Endothelial cell of umbilical vein (primary cell): ENCODE measurements at regions not wholly inside any gene's neighbourhood (a gene's known extent, or its start where the extent isn't known, plus 50 kb on each side); places are given as distances from the start of the nearest gene placed in this dataset.
"Not testable (repeated sequence)": the region's sequence is repeated elsewhere in the genome, so short reads cannot be mapped to it uniquely, and the experiment has no call there.

Experiments used
- BruUV-seq: library from RNA; stranded (reverse); fragments of 400-500 nt; replicated peaks from 2 replicates; lab custom pipeline; 2021; lab: Mats Ljungman, UMichigan
- CTCF ChIA-PET: fragments of 300-600, 350-600 bp; sonication (Branson Sonifier 250); formaldehyde crosslinking; loops from one replicate; lab custom pipeline; 2021; ENCODE audit warnings: antibody characterized with exemption, inconsistent platforms; lab: Charles Lee
- POLR2A ChIA-PET: fragments of 300-600, 350-600 bp; sonication (Branson Sonifier 250); formaldehyde crosslinking; loops from one replicate; lab custom pipeline; 2021; ENCODE audit warnings: antibody characterized with exemption, inconsistent platforms; lab: Charles Lee
- DNase-seq: peaks from one replicate; pipeline ENCODE4 v3.0.0-alpha.2; 2011; ENCODE audit warnings: low read depth, low spot score
- FAIRE-seq: peaks from 2 replicates; lab custom pipeline; 2011; peaks lifted over from hg19 to GRCh38; lab: Jason Lieb, UNC
- H2AFZ ChIP-seq: 2 replicates; pipeline ENCODE4 v1.6.0; 2012; ENCODE audit warnings: low read depth, low read length, control low read depth, inconsistent platforms
- H3K27ac ChIP-seq: 2 replicates; pipeline ENCODE4 v1.5.1; 2011; ENCODE audit warnings: low read depth, mild to moderate bottlenecking, control low read depth, low read length, moderate library complexity; ENCODE audit not compliant: insufficient read depth
- H3K27me3 ChIP-seq, 2 experiments: 2 replicates each; pipeline versions ENCODE4 v1.6.0 to v1.6.1; 2011; ENCODE audit warnings: low read length in 2 of 2, mixed read lengths in 1 of 2; ENCODE audit not compliant: control insufficient read depth in 2 of 2, insufficient read depth in 2 of 2
- H3K36me3 ChIP-seq, 2 experiments: 2 replicates in 1 of 2; 3 replicates in 1 of 2; pipeline ENCODE4 v1.5.1; 2011; ENCODE audit warnings: low read length in 2 of 2, mild to moderate bottlenecking in 1 of 2, moderate library complexity in 1 of 2; ENCODE audit not compliant: control insufficient read depth in 2 of 2, insufficient read depth in 2 of 2; ENCODE audit errors: extremely low read depth in 1 of 2
- H3K4me1 ChIP-seq: 3 replicates; pipeline ENCODE4 v1.5.1; 2011; ENCODE audit warnings: mild to moderate bottlenecking, low read length; ENCODE audit not compliant: control insufficient read depth, insufficient read depth; ENCODE audit errors: extremely low read depth
- H3K4me2 ChIP-seq: 2 replicates; pipeline ENCODE4 v1.6.1; 2011; ENCODE audit warnings: low read length, control low read depth, mixed read lengths; ENCODE audit not compliant: insufficient read depth
- H3K4me3 ChIP-seq, 3 experiments: fragments of 200-600 bp in 1 of 3; sonication (generic), shearing (Covaris generic) in 1 of 3; replicated peaks in 1 of 3; 2 replicates each; pipeline ENCODE4 v1.5.1; 2011 to 2016; ENCODE audit warnings: control low read depth in 3 of 3, low read length in 3 of 3, mild to moderate bottlenecking in 2 of 3, inconsistent platforms in 1 of 3, low read depth in 1 of 3, moderate library complexity in 1 of 3; ENCODE audit not compliant: insufficient read depth in 1 of 3
- H3K79me2 ChIP-seq: 2 replicates; pipeline ENCODE4 v1.6.0; 2012; ENCODE audit warnings: low read length, inconsistent platforms; ENCODE audit not compliant: control insufficient read depth, insufficient read depth
- H3K9ac ChIP-seq: replicated peaks from 2 replicates; pipeline ENCODE3; 2011; ENCODE audit warnings: low read length, control low read depth; ENCODE audit not compliant: insufficient read depth; ENCODE audit errors: extremely low read depth
- H3K9me1 ChIP-seq: replicated peaks from 3 replicates; pipeline ENCODE4 v1.6.0; 2011; ENCODE audit warnings: mild to moderate bottlenecking, low read length; ENCODE audit not compliant: control insufficient read depth, insufficient read depth; ENCODE audit errors: extremely low read depth
- H3K9me3 ChIP-seq: replicated peaks from 2 replicates; pipeline ENCODE4 v1.5.1; 2012; ENCODE audit warnings: low read length, inconsistent platforms; ENCODE audit not compliant: control insufficient read depth, insufficient read depth
- H4K20me1 ChIP-seq: replicated peaks from 2 replicates; pipeline ENCODE3; 2011; ENCODE audit warnings: mild to moderate bottlenecking, low read length; ENCODE audit not compliant: control insufficient read depth, insufficient read depth; ENCODE audit errors: extremely low read depth
- dilution Hi-C: fragments of 300-500 bp; cut with MboI; formaldehyde crosslinking; loops from one replicate; pipeline ENCODE4 v1.15.0; 2019; ENCODE audit warnings: low sequenced_read_pairs; ENCODE audit not compliant: extremely low pct_ligation_motif_present
- intact Hi-C: fragments of 100-400 bp; cut with micrococcal nuclease; formaldehyde crosslinking; loops from one replicate; pipeline ENCODE4 v1.10.0; 2022

DNA sequence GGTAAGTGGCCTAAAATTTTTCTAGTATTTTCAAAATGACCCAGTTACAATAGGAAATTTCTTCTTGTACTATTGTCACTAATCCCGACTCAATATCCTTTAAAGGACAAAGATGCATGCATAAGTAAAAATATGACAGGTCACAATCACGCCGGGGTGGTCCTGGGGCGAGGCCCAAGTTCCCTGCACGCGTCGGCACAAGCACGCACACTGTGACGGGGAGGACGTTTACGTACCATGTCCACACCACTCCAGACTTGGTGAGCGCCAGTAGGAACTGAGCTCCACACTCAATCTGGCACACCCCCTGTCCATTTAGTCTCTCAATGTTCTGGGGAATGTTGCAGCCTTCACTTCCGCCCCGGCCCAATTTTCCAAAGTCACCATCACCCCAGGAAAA is 128.7 kb downstream of the GOLGA6L22 start:
- H3K9ac ChIP-seq, H3K4me3 ChIP-seq, H2AFZ ChIP-seq, H3K27me3 ChIP-seq, dilution Hi-C loops, H4K20me1 ChIP-seq, POLR2A ChIA-PET, BruUV-seq, H3K4me2 ChIP-seq, H3K4me1 ChIP-seq, H3K9me3 ChIP-seq, DNase-seq, CTCF ChIA-PET, H3K36me3 ChIP-seq, H3K27ac ChIP-seq, intact Hi-C loops, H3K79me2 ChIP-seq, H3K9me1 ChIP-seq, FAIRE-seq: not testable (repeated sequence)

DNA sequence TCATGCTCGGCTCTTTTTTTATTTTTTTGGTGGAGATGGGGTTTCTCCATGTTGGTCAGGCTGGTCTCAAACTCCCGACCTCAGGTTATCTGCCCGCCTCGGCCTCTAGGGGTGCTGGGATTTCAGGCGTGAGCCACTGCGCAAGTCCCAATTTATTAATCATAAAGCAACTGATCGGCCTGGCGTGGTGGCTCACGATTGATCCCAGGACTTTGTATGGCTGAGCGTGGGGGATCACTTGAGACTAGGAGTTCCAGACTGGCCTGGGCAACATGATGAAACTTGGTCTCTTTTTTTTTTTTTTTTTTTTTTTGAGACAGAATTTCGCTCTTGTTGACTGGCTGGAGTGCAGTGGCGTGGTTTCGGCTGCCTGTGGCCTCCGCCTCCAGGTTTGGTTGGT is 139.8 kb downstream of the GOLGA6L22 start:
- H3K9ac ChIP-seq, H3K79me2 ChIP-seq, POLR2A ChIA-PET, DNase-seq, FAIRE-seq, H3K27me3 ChIP-seq, H3K9me1 ChIP-seq, H3K36me3 ChIP-seq, CTCF ChIA-PET, H3K27ac ChIP-seq, dilution Hi-C loops, H3K9me3 ChIP-seq, H3K4me2 ChIP-seq, H3K4me3 ChIP-seq, H3K4me1 ChIP-seq, H4K20me1 ChIP-seq, H2AFZ ChIP-seq, intact Hi-C loops, BruUV-seq: not testable (repeated sequence)

DNA sequence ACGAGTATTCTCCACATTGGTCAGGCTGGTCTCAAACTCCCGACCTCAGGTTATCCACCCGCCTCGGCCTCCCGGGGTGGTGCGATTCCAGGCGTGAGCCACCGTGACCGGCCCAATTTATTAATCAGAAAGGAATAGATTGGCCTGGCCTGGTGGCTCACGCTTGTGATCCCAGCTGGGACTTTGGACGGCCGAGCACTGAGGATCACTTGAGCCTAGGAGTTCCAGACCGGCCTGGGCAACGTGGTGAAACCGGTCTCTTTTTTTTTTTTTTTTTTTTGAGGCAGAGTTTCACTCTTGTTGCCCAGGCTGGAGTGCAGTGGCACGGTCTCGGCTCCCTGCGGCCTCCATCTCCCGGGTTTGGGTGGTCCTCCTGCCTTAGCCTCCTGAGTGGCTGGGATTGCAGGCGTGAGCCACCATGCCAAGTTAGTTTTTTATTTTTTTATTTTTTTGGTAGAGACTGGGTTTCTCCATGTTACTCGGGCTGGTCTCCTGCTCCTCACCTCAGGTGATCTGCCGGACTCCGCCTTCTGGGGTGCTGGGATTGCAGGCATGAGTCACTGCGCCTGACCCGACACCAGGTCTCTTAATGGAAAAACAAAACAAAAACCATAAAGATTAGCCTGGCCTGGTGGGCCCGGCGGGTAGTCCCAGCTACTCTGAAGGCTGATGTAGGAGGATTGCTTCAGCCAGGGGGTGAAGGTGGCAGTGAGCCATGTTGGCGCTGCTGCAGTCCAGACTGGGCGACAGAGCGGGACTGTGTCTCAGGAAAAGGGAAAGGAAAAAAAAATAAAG is 141.0 kb downstream of the GOLGA6L22 start:
- intact Hi-C loops, H2AFZ ChIP-seq, DNase-seq, H3K79me2 ChIP-seq, POLR2A ChIA-PET, H3K4me1 ChIP-seq, BruUV-seq, H3K4me3 ChIP-seq, FAIRE-seq, H3K9me1 ChIP-seq, CTCF ChIA-PET, H3K9me3 ChIP-seq, H3K9ac ChIP-seq, H3K27me3 ChIP-seq, H4K20me1 ChIP-seq, H3K27ac ChIP-seq, H3K4me2 ChIP-seq, H3K36me3 ChIP-seq, dilution Hi-C loops: not testable (repeated sequence)

DNA sequence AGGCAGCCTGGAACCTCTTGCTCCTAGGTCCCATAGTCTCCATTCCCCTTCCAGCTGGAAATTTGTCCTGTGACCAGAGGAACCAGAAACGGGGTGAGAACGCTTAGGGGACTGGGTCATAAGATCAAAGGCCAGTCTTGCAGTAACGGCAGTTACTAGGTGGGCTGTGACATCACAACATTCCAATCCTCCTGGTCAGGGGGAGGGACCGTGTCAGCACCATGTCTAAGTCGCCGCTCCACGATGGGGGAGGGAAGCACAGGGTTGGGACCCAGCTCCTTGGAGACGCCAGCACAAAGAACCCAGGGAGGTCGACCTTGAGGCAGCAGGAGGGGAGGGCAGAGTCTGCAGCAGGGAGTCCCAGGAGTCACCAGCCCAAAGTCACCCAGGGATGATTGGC is 158.3 kb downstream of the GOLGA6L22 start:
- H3K4me1 ChIP-seq, CTCF ChIA-PET, H2AFZ ChIP-seq, H3K27me3 ChIP-seq, H3K9me1 ChIP-seq, H3K27ac ChIP-seq, H3K9me3 ChIP-seq, DNase-seq, FAIRE-seq, POLR2A ChIA-PET, H3K9ac ChIP-seq, H3K36me3 ChIP-seq, H3K4me3 ChIP-seq, intact Hi-C loops, BruUV-seq, dilution Hi-C loops, H3K79me2 ChIP-seq, H4K20me1 ChIP-seq, H3K4me2 ChIP-seq: not testable (repeated sequence)
